HG02642 (cell line): ENCODE measurements at regions not wholly inside any gene's neighbourhood (a gene's known extent, or its start where the extent isn't known, plus 50 kb on each side); places are given as distances from the start of the nearest gene placed in this dataset.

Experiments used
- ATAC-seq: cut with Tn5 transposase; IDR thresholded peaks from one replicate; pipeline ENCODE4 v1.9.1; 2021; ENCODE audit warnings: mild to moderate bottlenecking; ENCODE audit not compliant: unreplicated experiment, poor library complexity

- no peak for ATAC-seq
Observed at GRCh38 chr21:32136546-32136945, 142.3 kb downstream of the MIS18A start.

- ATAC-seq, result peak; percentile 58
Observed at GRCh38 chr21:32135401-32136363, 143.2 kb downstream of the MIS18A start.

GRCh38 chr21:32134441-32135130, 144.3 kb downstream of the MIS18A start:
- no peak for ATAC-seq

- ATAC-seq, result no peak
Observed at GRCh38 chr21:32132881-32133280, 146.0 kb downstream of the MIS18A start.

DNA sequence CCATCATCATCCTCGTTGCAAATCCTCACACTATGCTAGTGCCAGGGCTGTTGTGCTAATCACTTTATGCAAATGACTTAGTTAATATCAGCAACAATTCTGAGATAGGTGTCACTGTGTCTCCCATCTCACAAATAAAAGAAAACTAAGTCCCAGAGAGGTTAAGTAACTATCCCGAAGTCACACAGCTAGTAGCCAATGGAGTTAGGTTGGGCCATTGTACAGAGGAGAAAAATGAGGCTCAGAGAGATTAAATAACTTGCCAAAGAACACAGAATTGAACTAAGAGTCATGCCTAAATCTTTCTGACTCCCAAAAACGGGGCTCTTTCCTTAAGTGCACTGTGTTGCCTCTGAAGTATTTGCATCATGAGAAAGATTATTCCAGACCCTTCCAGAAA, 146.4 kb downstream of the MIS18A start:
- ATAC-seq, result no peak

- no peak for ATAC-seq
Observed at GRCh38 chr21:32131960-32132359, 146.9 kb downstream of the MIS18A start.

DNA sequence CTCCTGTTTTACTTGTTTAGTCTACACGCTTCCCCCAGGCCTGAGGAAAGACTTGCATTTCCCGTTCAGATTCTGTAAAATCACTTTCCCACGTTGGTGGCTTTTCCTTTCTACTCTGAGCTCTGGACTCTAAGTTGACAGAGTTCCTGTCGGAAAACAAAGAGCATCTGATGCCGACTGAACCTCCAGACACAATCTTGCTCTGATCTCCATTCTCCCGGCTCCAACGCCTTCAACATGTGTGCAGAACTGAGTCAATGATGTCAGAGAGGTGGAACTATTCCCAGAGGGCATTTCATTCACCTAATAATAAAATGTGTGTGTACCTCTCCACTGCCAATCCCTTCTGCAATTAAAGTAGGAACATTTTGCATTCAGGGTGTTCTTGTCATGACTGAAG, 147.7 kb downstream of the MIS18A start:
- no peak for ATAC-seq

DNA sequence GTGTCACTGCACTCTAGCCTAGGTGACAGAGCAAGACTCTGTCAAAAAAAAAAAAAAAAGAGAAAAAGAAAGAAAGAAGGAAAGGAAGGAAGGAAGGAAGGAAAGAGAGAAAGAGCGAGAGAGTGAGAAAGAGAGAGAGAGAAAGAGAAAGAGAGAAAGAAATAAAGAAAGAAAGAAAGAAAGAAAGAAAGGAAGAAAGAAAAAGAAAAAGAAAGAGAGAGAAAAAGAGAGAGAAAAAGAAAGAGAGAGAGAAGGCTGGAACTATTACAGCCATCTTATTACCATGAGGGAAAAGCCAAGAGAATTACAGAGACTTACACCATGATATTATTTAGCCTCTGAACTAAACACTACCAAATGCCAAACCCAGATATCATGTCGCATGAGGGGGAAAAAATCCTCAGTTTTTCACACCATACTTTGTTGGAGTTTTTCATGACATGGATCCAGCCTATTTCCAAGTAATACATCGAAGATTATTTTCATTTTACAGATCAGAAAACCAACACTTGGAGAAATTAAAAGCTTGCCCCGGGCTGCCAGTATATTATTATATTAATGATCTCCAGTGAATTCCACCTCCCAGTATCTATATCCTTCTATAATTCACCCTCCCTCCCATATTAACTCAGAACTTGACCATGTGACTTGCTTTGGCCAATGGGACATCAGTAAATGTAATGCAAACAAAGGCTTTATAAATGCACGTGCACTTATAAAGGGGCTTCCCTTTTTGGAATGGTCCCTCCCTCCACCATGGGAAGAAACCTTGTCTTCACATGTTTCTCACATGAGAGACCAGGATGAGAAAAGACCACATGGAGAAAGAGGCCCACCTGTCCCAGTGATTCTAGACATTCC, 148.6 kb downstream of the MIS18A start:
- ATAC-seq, result no peak

- no peak for ATAC-seq
Observed at GRCh38 chr21:32127081-32127480, 151.8 kb downstream of the MIS18A start.

DNA sequence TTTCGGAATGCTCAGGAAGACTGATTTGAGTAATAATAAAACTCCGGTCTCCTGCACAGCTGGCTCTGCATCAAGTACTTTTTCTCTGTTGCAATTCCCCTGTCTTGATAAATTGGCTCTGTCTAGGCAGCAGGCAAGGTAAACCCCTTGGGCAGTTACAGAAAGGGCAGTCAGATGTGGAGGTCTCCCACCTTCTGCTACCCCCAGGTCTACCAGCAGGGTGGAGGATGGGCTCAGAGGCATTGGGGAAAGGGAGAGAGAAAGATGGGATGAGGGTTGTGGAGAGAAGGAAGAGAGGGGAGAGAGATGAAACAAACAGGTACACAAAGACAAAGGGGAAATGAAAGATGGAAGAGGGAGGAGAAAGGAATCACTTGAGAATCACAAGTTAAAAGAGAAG, 156.8 kb downstream of the MIS18A start:
- no peak for ATAC-seq

GRCh38 chr21:32120230-32120629, 158.6 kb downstream of the MIS18A start:
- no peak for ATAC-seq

DNA sequence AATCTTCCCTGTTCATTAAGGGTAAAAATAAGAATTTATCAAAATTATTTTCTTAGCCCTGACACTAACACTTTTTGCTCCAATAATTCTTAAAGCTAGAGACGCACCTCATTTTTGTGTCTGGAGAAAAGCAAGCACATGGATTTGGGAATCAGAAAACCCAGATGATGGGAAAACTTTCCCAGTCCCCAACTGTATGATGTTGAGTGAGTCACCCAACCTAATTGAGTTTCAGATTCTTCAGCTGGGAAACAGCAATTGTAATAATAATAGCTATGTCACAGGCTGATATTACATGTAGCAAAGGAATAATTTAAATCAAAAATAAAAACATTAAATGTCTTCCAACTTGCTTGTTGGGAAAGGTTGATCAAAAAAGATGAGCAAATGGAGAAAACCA, 159.0 kb downstream of the MIS18A start:
- no peak for ATAC-seq

GRCh38 chr21:32119389-32119788, 159.5 kb downstream of the MIS18A start:
- ATAC-seq, result no peak

DNA sequence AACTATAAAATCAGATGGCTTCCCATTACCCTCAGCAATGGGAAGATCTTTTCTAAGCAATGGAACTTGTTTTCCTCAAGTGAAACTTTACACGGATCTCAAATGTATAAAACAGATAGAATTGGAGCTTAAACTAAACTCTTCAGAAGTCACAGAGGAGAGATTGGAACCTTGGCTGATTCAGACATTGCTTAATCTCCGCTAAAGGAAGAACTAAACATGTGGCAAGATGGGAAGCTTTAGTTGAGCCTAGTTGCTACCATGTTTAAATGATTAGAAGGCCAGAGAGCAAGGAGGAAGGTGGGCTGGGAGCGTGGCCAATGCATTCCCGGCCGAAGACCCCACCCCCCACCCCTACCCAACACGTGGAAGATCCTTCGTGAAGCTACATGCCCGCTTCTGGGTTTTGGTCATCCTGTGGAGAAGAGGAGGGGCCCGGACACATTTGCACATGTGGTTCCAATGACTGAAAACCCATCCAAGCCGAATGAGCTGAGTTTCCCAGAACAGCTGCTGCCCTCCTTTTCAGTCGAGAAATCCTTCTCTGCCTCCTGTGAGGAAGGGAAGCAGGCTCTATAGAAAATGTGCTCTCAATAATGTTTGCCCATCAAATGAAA, 164.3 kb downstream of the MIS18A start:
- ATAC-seq, result no peak

DNA sequence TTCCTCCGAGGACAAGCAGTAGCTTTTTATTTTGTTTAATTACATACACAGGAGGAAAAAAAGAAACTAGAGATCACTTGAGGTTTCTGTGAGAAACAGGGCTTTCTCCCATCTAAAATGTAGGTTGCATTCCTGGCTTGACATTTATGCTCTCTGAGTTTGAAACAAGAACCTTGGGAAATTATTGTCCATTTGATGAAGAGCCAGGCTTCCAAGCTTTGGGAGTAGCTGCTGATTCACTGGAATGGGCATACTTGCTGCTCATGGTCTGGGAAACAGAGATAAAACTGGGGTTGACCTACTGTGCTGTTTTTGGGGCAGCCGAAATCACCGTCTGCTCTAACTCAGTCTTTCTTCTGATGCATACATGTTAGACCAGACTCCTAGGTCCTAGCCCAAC, 165.4 kb downstream of the MIS18A start:
- no peak for ATAC-seq

- ATAC-seq, result no peak
Observed at GRCh38 chr21:32112195-32112594, 166.7 kb downstream of the MIS18A start.

- ATAC-seq, result no peak
Observed at GRCh38 chr21:32108566-32108965, 170.3 kb downstream of the MIS18A start.

DNA sequence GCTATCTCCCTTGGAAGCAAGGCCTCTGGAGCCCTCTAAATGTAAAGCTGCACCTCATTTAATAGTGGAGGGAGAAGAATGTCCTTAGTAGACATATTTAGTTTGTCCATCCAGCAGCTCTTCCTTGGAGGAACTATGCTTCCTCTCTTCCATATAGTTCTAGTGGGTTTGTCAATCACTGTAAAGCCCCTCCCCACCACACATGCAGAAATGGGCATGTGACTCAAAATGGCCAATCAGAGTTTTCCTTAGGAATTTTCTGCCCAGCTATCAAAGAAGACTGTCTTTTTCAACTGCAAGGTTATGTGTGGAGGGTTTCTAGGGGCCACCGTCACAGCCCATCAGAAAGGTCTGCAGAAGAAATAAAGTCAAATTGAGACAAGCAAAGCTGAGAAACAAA, 175.5 kb downstream of the MIS18A start:
- no peak for ATAC-seq

DNA sequence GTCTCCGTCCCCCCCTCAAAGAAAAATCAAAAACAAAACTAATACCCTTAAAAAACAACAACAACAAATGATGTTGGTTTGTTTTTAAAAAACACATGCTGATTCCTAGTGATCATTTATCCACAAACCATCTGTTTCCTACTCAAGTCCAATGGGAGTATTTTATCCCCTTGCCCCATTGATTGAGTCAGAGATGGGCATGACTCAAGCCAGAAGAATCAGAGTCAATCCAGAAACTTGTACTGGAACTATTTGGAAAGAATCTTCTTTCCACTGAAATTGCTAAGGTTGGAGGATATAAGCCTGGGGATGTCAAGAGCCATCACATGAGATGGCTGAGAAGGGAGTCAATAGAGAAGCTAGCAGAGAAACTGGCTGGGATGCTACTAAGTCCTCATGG, 176.4 kb downstream of the MIS18A start:
- no peak for ATAC-seq

- ATAC-seq, result no peak
Observed at GRCh38 chr21:32101277-32101676, 177.6 kb downstream of the MIS18A start.
